Mammary epithelial cell (primary cell): ENCODE measurements at regions not wholly inside any gene's neighbourhood (a gene's known extent, or its start where the extent isn't known, plus 50 kb on each side); places are given as distances from the start of the nearest gene placed in this dataset.

Experiments
- CTCF ChIP-seq, 2 donors: IDR thresholded peaks in 1 of 2; conservative IDR thresholded peaks in 1 of 2; 2 replicates each; pipeline ENCODE4 v1.5.1; 2011 to 2012; ENCODE audit warnings: inconsistent platforms in 2 of 2, low read length in 2 of 2, mild to moderate bottlenecking in 2 of 2, control low read depth in 1 of 2, low read depth in 1 of 2; ENCODE audit not compliant: insufficient read depth in 1 of 2; ENCODE audit errors: extremely low read depth in 1 of 2
- EZH2 ChIP-seq: IDR thresholded peaks from 2 replicates; pipeline ENCODE4 v1.6.1; 2012; ENCODE audit warnings: low read length, inconsistent platforms, borderline replicate concordance

- TF ChIP-seq EZH2 (no peak), CTCF (conservative IDR thresholded peaks at IDR 0.05 in 1 of 2, IDR thresholded peaks at IDR 0.05 in 1 of 2; ENCODE audit: extremely low read depth in 1 of 2, insufficient read depth in 1 of 2, low read depth in 1 of 2, low read length in 2 of 2) (no peak)
Observed at GRCh38 chr2:8026381-8026780, 655.5 kb upstream of the ID2 start.
